Keratinocyte (primary cell): ENCODE measurements at regions not wholly inside any gene's neighbourhood (a gene's known extent, or its start where the extent isn't known, plus 50 kb on each side); places are given as distances from the start of the nearest gene placed in this dataset.

ENCODE experiments used
- CTCF ChIP-seq, 3 experiments: IDR thresholded peaks in 1 of 3; conservative IDR thresholded peaks in 1 of 3; optimal IDR thresholded peaks in 1 of 3; 2 replicates in 2 of 3; 3 replicates in 1 of 3; pipeline versions ENCODE3 to v1.5.1; 2011; ENCODE audit warnings: low read length in 3 of 3, mild to moderate bottlenecking in 3 of 3, moderate library complexity in 2 of 3, control low read depth in 1 of 3, inconsistent platforms in 1 of 3; ENCODE audit not compliant: insufficient read depth in 2 of 3; ENCODE audit errors: extremely low read depth in 1 of 3
- EZH2 ChIP-seq: IDR thresholded peaks from one replicate; pipeline ENCODE4 v1.6.1; 2012; ENCODE audit warnings: inconsistent platforms, mild to moderate bottlenecking, low read length, moderate library complexity

GRCh38 chr19:30717381-30717780 lies 345.2 kb downstream of the ZNF536 start:
- TF ChIP-seq CTCF (optimal IDR thresholded peaks at IDR 0.05 in 1 of 3, IDR thresholded peaks at IDR 0.05 in 1 of 3, conservative IDR thresholded peaks at IDR 0.05 in 1 of 3; ENCODE audit: extremely low read depth in 1 of 3, insufficient read depth in 2 of 3, low read length in 3 of 3) (no peak), EZH2 (no peak)
